SK-N-SH (cell line): ENCODE measurements at regions not wholly inside any gene's neighbourhood (a gene's known extent, or its start where the extent isn't known, plus 50 kb on each side); places are given as distances from the start of the nearest gene placed in this dataset.

Source experiments
- CTCF ChIA-PET: fragments of 300-600, 350-600 bp; formaldehyde crosslinking; extraction: SDS; loops from one replicate; lab custom pipeline; 2021; lab: Yijun Ruan, JAX
- POLR2A ChIA-PET: fragments of 350-600 bp; sonication (Branson Sonifier 250); formaldehyde crosslinking; extraction: SDS; loops from one replicate; lab custom pipeline; 2020; ENCODE audit warnings: antibody characterized with exemption, inconsistent platforms; lab: Yijun Ruan, JAX
- DNase-seq: peaks from one replicate; pipeline ENCODE4 v3.0.0; 2012
- H2AFZ ChIP-seq: fragments of 200-600 bp; sonication (generic); 2 replicates; pipeline ENCODE4 v1.8.1; 2016; ENCODE audit warnings: antibody characterized with exemption, mild to moderate bottlenecking, low read depth
- H3F3A ChIP-seq: fragments of 200-600 bp; sonication (generic); replicated peaks from 2 replicates; pipeline ENCODE3; 2016; ENCODE audit warnings: antibody characterized with exemption, mild to moderate bottlenecking; ENCODE audit not compliant: insufficient read depth
- H3K27ac ChIP-seq, 2 experiments: fragments of 200-500 bp in 1 of 2; fragments of 200-600 bp in 1 of 2; sonication (Bioruptor generic) in 1 of 2; sonication (generic), shearing (Covaris generic) in 1 of 2; 2 replicates each; pipeline versions ENCODE4 v1.5.1 to v1.6.1; 2014 to 2016; ENCODE audit warnings: low read depth in 2 of 2, inconsistent platforms in 1 of 2, low read length in 1 of 2, mild to moderate bottlenecking in 1 of 2, mixed read lengths in 1 of 2
- H3K27me3 ChIP-seq: fragments of 200-600 bp; sonication (generic), shearing (Covaris generic); 2 replicates; pipeline ENCODE4 v1.6.1; 2016; ENCODE audit warnings: mixed run types; ENCODE audit not compliant: insufficient read depth
- H3K36me3 ChIP-seq, 2 experiments: fragments of 200-500 bp in 1 of 2; fragments of 200-600 bp in 1 of 2; sonication (Bioruptor generic) in 1 of 2; sonication (generic) in 1 of 2; replicated peaks in 1 of 2; 2 replicates each; pipeline versions ENCODE3 to v1.5.1; 2014 to 2016; ENCODE audit warnings: low read length in 1 of 2, mild to moderate bottlenecking in 1 of 2; ENCODE audit not compliant: insufficient read depth in 2 of 2, control insufficient read depth in 1 of 2
- H3K4me1 ChIP-seq, 2 experiments: fragments of 200-500 bp in 1 of 2; fragments of 200-600 bp in 1 of 2; sonication (Bioruptor generic) in 1 of 2; sonication (generic), shearing (Covaris generic) in 1 of 2; 2 replicates each; pipeline versions ENCODE4 v1.5.1 to v1.6.1; 2014 to 2016; ENCODE audit warnings: low read depth in 1 of 2, low read length in 1 of 2, mixed run types in 1 of 2; ENCODE audit not compliant: insufficient read depth in 2 of 2, control insufficient read depth in 1 of 2
- H3K4me2 ChIP-seq: fragments of 200-600 bp; sonication (generic), shearing (Covaris generic); 2 replicates; pipeline ENCODE4 v1.6.1; 2017; ENCODE audit warnings: mixed run types
- H3K4me3 ChIP-seq, 2 experiments: fragments of 200-500 bp in 1 of 2; fragments of 200-600 bp in 1 of 2; sonication (Bioruptor generic) in 1 of 2; sonication (generic), shearing (Covaris generic) in 1 of 2; 2 replicates each; pipeline versions ENCODE4 v1.5.1 to v1.8.1; 2014 to 2016; ENCODE audit warnings: low read depth in 2 of 2, inconsistent platforms in 1 of 2, low read length in 1 of 2, mild to moderate bottlenecking in 1 of 2, mixed read lengths in 1 of 2, moderate library complexity in 1 of 2
- H3K79me2 ChIP-seq: fragments of 200-600 bp; sonication (generic); 2 replicates; pipeline ENCODE4 v1.8.1; 2017; ENCODE audit warnings: mild to moderate bottlenecking; ENCODE audit not compliant: insufficient read depth
- H3K9ac ChIP-seq: fragments of 200-600 bp; sonication (generic); 2 replicates; pipeline ENCODE4 v1.6.1; 2017; ENCODE audit warnings: mixed run types
- H3K9me2 ChIP-seq: fragments of 200-600 bp; sonication (generic); 2 replicates; pipeline ENCODE4 v1.6.1; 2017; ENCODE audit warnings: mixed run types
- H3K9me3 ChIP-seq: fragments of 200-600 bp; sonication (generic); 2 replicates; pipeline ENCODE4 v1.6.1; 2017; ENCODE audit warnings: mixed run types, mild to moderate bottlenecking, moderate library complexity
- H4K20me1 ChIP-seq: fragments of 200-600 bp; sonication (generic); 2 replicates; pipeline ENCODE4 v1.6.1; 2017; ENCODE audit warnings: mild to moderate bottlenecking, mixed run types; ENCODE audit not compliant: insufficient read depth
- EP300 ChIP-seq, 2 experiments: IDR thresholded peaks; 2 replicates each; pipeline versions ENCODE4 v1.4.0 to v1.6.1; 2012; ENCODE audit warnings: borderline replicate concordance in 1 of 2, low read depth in 1 of 2, low read length in 1 of 2
- FOSL2 ChIP-seq: IDR thresholded peaks from 2 replicates; pipeline ENCODE4 v1.4.0; 2012; ENCODE audit warnings: low read depth, mild to moderate bottlenecking, moderate library complexity, borderline replicate concordance
- FOXM1 ChIP-seq: IDR thresholded peaks from 2 replicates; pipeline ENCODE4 v1.4.0; 2012; ENCODE audit warnings: low read depth, mild to moderate bottlenecking
- GABPA ChIP-seq: IDR thresholded peaks from 2 replicates; pipeline ENCODE4 v1.4.0; 2012; ENCODE audit warnings: low read depth, mild to moderate bottlenecking
- GATA2 ChIP-seq: sonication (generic); formaldehyde crosslinking; IDR thresholded peaks from 2 replicates; pipeline ENCODE4 v1.5.0; 2020; ENCODE audit warnings: mild to moderate bottlenecking, missing genetic modification reagents
- MEF2A ChIP-seq: IDR thresholded peaks from 2 replicates; pipeline ENCODE4 v1.4.0; 2012; ENCODE audit warnings: low read depth, borderline replicate concordance
- MXI1 ChIP-seq: IDR thresholded peaks from 2 replicates; pipeline ENCODE4 v1.6.1; 2012; ENCODE audit warnings: mild to moderate bottlenecking, low read depth, low read length, improper control_type of control experiment
- NFIC ChIP-seq: IDR thresholded peaks from 2 replicates; pipeline ENCODE4 v1.4.0; 2012; ENCODE audit warnings: borderline replicate concordance
- NRF1 ChIP-seq: IDR thresholded peaks from 2 replicates; pipeline ENCODE4 v1.6.1; 2012; ENCODE audit warnings: low read depth, mild to moderate bottlenecking, low read length
- POLR2AphosphoS5 ChIP-seq: IDR thresholded peaks from 2 replicates; pipeline ENCODE4 v1.6.1; 2012; ENCODE audit warnings: low read depth, low read length
- RAD21 ChIP-seq: IDR thresholded peaks from 2 replicates; pipeline ENCODE4 v1.6.1; 2012; ENCODE audit warnings: mild to moderate bottlenecking, low read length
- RFX5 ChIP-seq: IDR thresholded peaks from 2 replicates; pipeline ENCODE4 v1.6.1; 2012; ENCODE audit warnings: mild to moderate bottlenecking, improper control_type of control experiment, low read length
- RXRA ChIP-seq: IDR thresholded peaks from 2 replicates; pipeline ENCODE4 v1.4.0; 2012; ENCODE audit warnings: low read depth, mild to moderate bottlenecking, borderline replicate concordance
- TCF12 ChIP-seq: IDR thresholded peaks from 2 replicates; pipeline ENCODE4 v1.4.0; 2012
- TEAD4 ChIP-seq: IDR thresholded peaks from 2 replicates; pipeline ENCODE4 v1.4.0; 2012; ENCODE audit warnings: mild to moderate bottlenecking, borderline replicate concordance; ENCODE audit not compliant: insufficient read depth
- YY1 ChIP-seq: IDR thresholded peaks from 2 replicates; pipeline ENCODE4 v1.4.0; 2012; ENCODE audit warnings: low read depth, mild to moderate bottlenecking
- WGBS: methylation state at CpG from one replicate; pipeline ENCODE4 v1.1.6; 2017; ENCODE audit warnings: low lambda C conversion rate; 5-methylcytosine and 5-hydroxymethylcytosine counted together
- TF ChIP-seq, protein P1 (sequence below): IDR thresholded peaks from 2 replicates; pipeline ENCODE4; 2012
- TF ChIP-seq, protein P2 (sequence below): IDR thresholded peaks from 2 replicates; pipeline ENCODE4 v1.4.0; 2012; ENCODE audit warnings: low read depth
- TF ChIP-seq, protein P3 (sequence below): IDR thresholded peaks from 2 replicates; pipeline ENCODE4 v1.4.0; 2012; ENCODE audit warnings: low read depth, borderline replicate concordance
- TF ChIP-seq, protein P4 (sequence below): IDR thresholded peaks from 2 replicates; pipeline ENCODE4 v1.6.1; 2012; ENCODE audit warnings: mild to moderate bottlenecking, low read depth, low read length, moderate library complexity

DNA sequence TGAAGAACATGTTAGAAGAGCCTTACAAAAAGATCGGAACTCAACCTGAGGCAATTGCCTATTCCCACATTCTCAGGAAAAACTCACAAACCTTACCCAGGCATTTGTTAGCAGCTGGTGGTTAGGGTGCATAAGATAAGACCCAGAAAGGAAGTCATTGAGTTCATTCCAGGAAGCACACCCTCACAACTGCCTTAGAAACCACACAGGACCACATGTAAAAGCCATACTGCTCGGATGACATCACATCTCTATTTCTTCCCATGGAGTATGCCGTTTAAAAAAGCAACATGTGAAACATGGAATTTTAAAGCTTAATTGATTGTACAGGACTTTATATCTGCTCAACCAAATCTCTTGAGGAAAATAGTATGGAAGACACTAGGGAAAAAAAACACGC, 411.2 kb downstream of the DAD1 start:
- ChIA-PET CTCF (interaction anchor here (1.1 kb wide), 1 partner anchor 15 kb away, joined by 3 read pairs; no protein-coding TSS in a partner anchor), POLR2A (no interaction called here)
- H3K27ac ChIP-seq = no peak overlapping the region
- no peaks in the 10 kb centered on the region for H3K9me2 ChIP-seq
- DNase-seq = no peak
- no peaks in the 10 kb centered on the region for H3K79me2 ChIP-seq
- no peaks in the 10 kb centered on the region for H3K36me3 ChIP-seq
- no peak overlapping the region for H3K9ac ChIP-seq
- H3K27me3 ChIP-seq = no peaks in the 10 kb centered on the region
- H2AFZ ChIP-seq = no peak overlapping the region
- WGBS = 11% methylated on average over 4 of the region's 4 CpGs
- H3K4me1 ChIP-seq = no peaks in the 10 kb centered on the region
- no peaks in the 10 kb centered on the region for H4K20me1 ChIP-seq
- H3K9me3 ChIP-seq = no peaks in the 10 kb centered on the region
- H3K4me2 ChIP-seq = no peak overlapping the region
- TF ChIP-seq NRF1 (no peak), TEAD4 (no peak), EP300 (IDR thresholded peaks at IDR 0.05; ENCODE audit: borderline replicate concordance in 1 of 2, low read depth in 1 of 2, low read length in 1 of 2) (no peak), FOSL2 (no peak), RFX5 (no peak), GABPA (no peak), GATA2 (no peak), RAD21 (no peak), RXRA (no peak)
- TF ChIP-seq, protein P1, sequence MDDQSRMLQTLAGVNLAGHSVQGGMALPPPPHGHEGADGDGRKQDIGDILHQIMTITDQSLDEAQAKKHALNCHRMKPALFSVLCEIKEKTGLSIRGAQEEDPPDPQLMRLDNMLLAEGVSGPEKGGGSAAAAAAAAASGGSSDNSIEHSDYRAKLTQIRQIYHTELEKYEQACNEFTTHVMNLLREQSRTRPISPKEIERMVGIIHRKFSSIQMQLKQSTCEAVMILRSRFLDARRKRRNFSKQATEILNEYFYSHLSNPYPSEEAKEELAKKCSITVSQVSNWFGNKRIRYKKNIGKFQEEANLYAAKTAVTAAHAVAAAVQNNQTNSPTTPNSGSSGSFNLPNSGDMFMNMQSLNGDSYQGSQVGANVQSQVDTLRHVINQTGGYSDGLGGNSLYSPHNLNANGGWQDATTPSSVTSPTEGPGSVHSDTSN = no peak
- TF ChIP-seq, protein P2, sequence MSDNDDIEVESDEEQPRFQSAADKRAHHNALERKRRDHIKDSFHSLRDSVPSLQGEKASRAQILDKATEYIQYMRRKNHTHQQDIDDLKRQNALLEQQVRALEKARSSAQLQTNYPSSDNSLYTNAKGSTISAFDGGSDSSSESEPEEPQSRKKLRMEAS = no peak
- H3F3A ChIP-seq = no peaks in the 10 kb centered on the region
- no peak overlapping the region for H3K4me3 ChIP-seq

DNA sequence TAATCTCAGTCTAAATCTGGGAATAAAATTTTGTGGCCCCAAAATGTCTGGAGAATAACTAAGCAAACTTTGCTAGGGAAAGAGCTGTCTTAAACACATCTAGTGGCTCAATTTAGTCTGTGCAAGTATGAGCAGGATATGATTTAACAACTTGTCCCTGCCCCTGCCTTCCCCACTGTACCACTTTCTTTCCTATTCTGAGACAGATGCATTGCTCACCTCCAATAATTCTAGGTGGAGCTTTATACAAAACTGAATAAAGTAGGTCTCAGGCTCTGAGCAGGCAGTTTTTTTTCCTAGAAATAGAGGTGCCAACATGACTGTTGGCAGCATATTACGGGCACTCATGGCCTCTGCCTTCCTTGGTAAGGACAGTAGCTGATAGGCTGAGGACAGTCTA, 412.1 kb downstream of the DAD1 start:
- Histone ChIP-seq H3K36me3 (no peaks in the 10 kb centered on the region), H3K27me3 (0 out of 2 replicates have a peak, but pooled peaks cover under 1% of the 10 kb centered on the region), H3K9ac (no peak overlapping the region), H3K4me3 (no peak overlapping the region), H3K9me2 (no peaks in the 10 kb centered on the region), H3K9me3 (no peaks in the 10 kb centered on the region), H3F3A (no peaks in the 10 kb centered on the region), H3K4me2 (no peak overlapping the region), H2AFZ (no peak overlapping the region), H3K79me2 (no peaks in the 10 kb centered on the region), H3K27ac (no peak overlapping the region), H4K20me1 (no peaks in the 10 kb centered on the region), H3K4me1 (no peaks in the 10 kb centered on the region)
- 0% methylated on average over 1 of the region's 1 CpG for WGBS
- POLR2A ChIA-PET = no interaction called here
- DNase-seq = no peak
- CTCF ChIA-PET = no interaction called here
- TF ChIP-seq RFX5 = no peak
- no peak for TF ChIP-seq FOXM1
- no peak for TF ChIP-seq MXI1
- TF ChIP-seq, protein P3, sequence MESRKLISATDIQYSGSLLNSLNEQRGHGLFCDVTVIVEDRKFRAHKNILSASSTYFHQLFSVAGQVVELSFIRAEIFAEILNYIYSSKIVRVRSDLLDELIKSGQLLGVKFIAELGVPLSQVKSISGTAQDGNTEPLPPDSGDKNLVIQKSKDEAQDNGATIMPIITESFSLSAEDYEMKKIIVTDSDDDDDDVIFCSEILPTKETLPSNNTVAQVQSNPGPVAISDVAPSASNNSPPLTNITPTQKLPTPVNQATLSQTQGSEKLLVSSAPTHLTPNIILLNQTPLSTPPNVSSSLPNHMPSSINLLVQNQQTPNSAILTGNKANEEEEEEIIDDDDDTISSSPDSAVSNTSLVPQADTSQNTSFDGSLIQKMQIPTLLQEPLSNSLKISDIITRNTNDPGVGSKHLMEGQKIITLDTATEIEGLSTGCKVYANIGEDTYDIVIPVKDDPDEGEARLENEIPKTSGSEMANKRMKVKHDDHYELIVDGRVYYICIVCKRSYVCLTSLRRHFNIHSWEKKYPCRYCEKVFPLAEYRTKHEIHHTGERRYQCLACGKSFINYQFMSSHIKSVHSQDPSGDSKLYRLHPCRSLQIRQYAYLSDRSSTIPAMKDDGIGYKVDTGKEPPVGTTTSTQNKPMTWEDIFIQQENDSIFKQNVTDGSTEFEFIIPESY = no peak
- TF ChIP-seq MEF2A = no peak
- TF ChIP-seq, protein P1 = no peak
- no peak for TF ChIP-seq RXRA
- TF ChIP-seq, protein P4, sequence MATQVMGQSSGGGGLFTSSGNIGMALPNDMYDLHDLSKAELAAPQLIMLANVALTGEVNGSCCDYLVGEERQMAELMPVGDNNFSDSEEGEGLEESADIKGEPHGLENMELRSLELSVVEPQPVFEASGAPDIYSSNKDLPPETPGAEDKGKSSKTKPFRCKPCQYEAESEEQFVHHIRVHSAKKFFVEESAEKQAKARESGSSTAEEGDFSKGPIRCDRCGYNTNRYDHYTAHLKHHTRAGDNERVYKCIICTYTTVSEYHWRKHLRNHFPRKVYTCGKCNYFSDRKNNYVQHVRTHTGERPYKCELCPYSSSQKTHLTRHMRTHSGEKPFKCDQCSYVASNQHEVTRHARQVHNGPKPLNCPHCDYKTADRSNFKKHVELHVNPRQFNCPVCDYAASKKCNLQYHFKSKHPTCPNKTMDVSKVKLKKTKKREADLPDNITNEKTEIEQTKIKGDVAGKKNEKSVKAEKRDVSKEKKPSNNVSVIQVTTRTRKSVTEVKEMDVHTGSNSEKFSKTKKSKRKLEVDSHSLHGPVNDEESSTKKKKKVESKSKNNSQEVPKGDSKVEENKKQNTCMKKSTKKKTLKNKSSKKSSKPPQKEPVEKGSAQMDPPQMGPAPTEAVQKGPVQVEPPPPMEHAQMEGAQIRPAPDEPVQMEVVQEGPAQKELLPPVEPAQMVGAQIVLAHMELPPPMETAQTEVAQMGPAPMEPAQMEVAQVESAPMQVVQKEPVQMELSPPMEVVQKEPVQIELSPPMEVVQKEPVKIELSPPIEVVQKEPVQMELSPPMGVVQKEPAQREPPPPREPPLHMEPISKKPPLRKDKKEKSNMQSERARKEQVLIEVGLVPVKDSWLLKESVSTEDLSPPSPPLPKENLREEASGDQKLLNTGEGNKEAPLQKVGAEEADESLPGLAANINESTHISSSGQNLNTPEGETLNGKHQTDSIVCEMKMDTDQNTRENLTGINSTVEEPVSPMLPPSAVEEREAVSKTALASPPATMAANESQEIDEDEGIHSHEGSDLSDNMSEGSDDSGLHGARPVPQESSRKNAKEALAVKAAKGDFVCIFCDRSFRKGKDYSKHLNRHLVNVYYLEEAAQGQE = no peak
- TF ChIP-seq YY1 = no peak
- no peak for TF ChIP-seq TCF12
- no peak for TF ChIP-seq NFIC
- TF ChIP-seq RAD21 = no peak
- no peak for TF ChIP-seq POLR2AphosphoS5
- no peak for TF ChIP-seq EP300 (IDR thresholded peaks at IDR 0.05; ENCODE audit: borderline replicate concordance in 1 of 2, low read depth in 1 of 2, low read length in 1 of 2)
- TF ChIP-seq, protein P2 = no peak
